ENCODE measurements at regions not wholly inside any gene's neighbourhood (a gene's known extent, or its start where the extent isn't known, plus 50 kb on each side); places are given as distances from the start of the nearest gene placed in this dataset.

- Histone ChIP-seq H3K4me1 (replicated peaks in 1 of 2; ENCODE audit: control insufficient read depth in 2 of 2, insufficient read depth in 2 of 2, low read length in 2 of 2) (no peaks in the 10 kb centered on the region), H4K20me1 (replicated peaks; ENCODE audit: control insufficient read depth, insufficient read depth, low read length) (no peaks in the 10 kb centered on the region), H3K9me3 (replicated peaks; ENCODE audit: control insufficient read depth, insufficient read depth, low read depth, low read length) (no peaks in the 10 kb centered on the region), H3K79me2 (ENCODE audit: control insufficient read depth, insufficient read depth, low read length) (no peaks in the 10 kb centered on the region), H3K4me3 (no peak overlapping the region), H3K27me3 (ENCODE audit: control insufficient read depth in 2 of 2, insufficient read depth in 2 of 2, low read length in 2 of 2) (no peaks in the 10 kb centered on the region), H3K36me3 (ENCODE audit: control insufficient read depth, insufficient read depth, low read length) (no peaks in the 10 kb centered on the region), H3K4me2 (ENCODE audit: insufficient read depth, low read length) (no peak overlapping the region), H3K9me1 (ENCODE audit: control insufficient read depth, insufficient read depth, low read length) (no peaks in the 10 kb centered on the region), H3K9ac (ENCODE audit: insufficient read depth in 1 of 2, low read depth in 2 of 2, low read length in 2 of 2) (no peak overlapping the region), H2AFZ (ENCODE audit: low read depth, low read length) (no peak overlapping the region), H3K27ac (ENCODE audit: extremely low read depth, low read depth, low read length) (no peak overlapping the region)
- DNase-seq (ENCODE audit: extremely low read depth in 1 of 4, low spot score in 3 of 4) = no peak
- no peak for ATAC-seq
- POLR2A ChIA-PET = interaction anchor here (0.7 to 1.7 kb wide), 2 partner anchors 13 to 134 kb away, joined by 4 to 6 read pairs; no protein-coding TSS in a partner anchor
- 3% methylated on average over 3 of the region's 3 CpGs for WGBS (ENCODE audit: insufficient coverage, low coverage, missing lambda C conversion rate)
- in situ Hi-C loops (cut with MboI) (no loop called here), intact Hi-C loops (cut with micrococcal nuclease) (no loop called here)
- TF ChIP-seq RFX1 (IDR thresholded peaks at IDR 0.05) = no peak
- TF ChIP-seq TCF15 (CRISPR knock-in tag; IDR thresholded peaks at IDR 0.05) = no peak
- no peak for TF ChIP-seq CEBPZ (IDR thresholded peaks at IDR 0.05; ENCODE audit: borderline replicate concordance, low read depth, low read length)
- no peak for TF ChIP-seq ZNF512 (tag; IDR thresholded peaks at IDR 0.05)
- TF ChIP-seq ZNF77 (CRISPR knock-in tag; IDR thresholded peaks at IDR 0.05) = no peak
- no peak for TF ChIP-seq ZNF76 (CRISPR knock-in tag; IDR thresholded peaks at IDR 0.05; ENCODE audit: borderline replicate concordance)
- no peak for TF ChIP-seq ZFP30 (CRISPR knock-in tag; IDR thresholded peaks at IDR 0.05; ENCODE audit: borderline replicate concordance)
- no peak for TF ChIP-seq L3MBTL2 (IDR thresholded peaks at IDR 0.05)
- no peak for TF ChIP-seq ZNF134 (CRISPR knock-in tag; conservative IDR thresholded peaks at IDR 0.05)
- TF ChIP-seq SLC30A9 (CRISPR knock-in tag; IDR thresholded peaks at IDR 0.05) = no peak
- no peak for TF ChIP-seq GTF2E2 (tag; IDR thresholded peaks at IDR 0.05)
- no peak for TF ChIP-seq ZBTB5 (IDR thresholded peaks at IDR 0.05)
- CTCF ChIA-PET (ENCODE audit: low intra/inter-chr PET ratio) = no interaction called here
- FAIRE-seq = no peak
- no TSS peak for BruUV-seq (replicated peaks)
Measured at GRCh38 chr1:63041660-63042059, 257.7 kb downstream of the ATG4C start.

Data from K562 (cell line).